HCT116 (cell line): ENCODE measurements at regions not wholly inside any gene's neighbourhood (a gene's known extent, or its start where the extent isn't known, plus 50 kb on each side); places are given as distances from the start of the nearest gene placed in this dataset.

ENCODE experiments used
- ATAC-seq: fragments of 200-7000 bp; cut with Tn5 transposase; 2 replicates; pipeline ENCODE4 v1.9.1; 2020; ENCODE audit warnings: mild to moderate bottlenecking, moderate library complexity
- BruUV-seq: library from RNA; stranded (reverse); fragments of 400-500 nt; replicated peaks from 2 replicates; lab custom pipeline; 2021; lab: Mats Ljungman, UMichigan
- CTCF ChIA-PET: fragments of 300-600 bp; sonication (Branson Sonifier 250); formaldehyde crosslinking; loops from one replicate; lab custom pipeline; 2021; ENCODE audit warnings: antibody characterized with exemption; lab: Charles Lee
- POLR2A ChIA-PET: fragments of 300-600, 350-600 bp; sonication (Branson Sonifier 250); formaldehyde crosslinking; loops from one replicate; lab custom pipeline; 2021; ENCODE audit warnings: antibody characterized with exemption; lab: Charles Lee
- RAD21 ChIA-PET, 2 experiments: fragments of 300-600 bp; sonication (Branson Sonifier 250); formaldehyde crosslinking; loops; one replicate each; lab custom pipeline; 2023; ENCODE audit warnings: low total read pairs in 2 of 2; ENCODE audit not compliant: uncharacterized antibody in 2 of 2, unreplicated experiment in 2 of 2, low non-redundant PET in 1 of 2; lab: Charles Lee
- DNase-seq: peaks from one replicate; pipeline ENCODE4 v3.0.0-alpha.2; 2010; ENCODE audit warnings: low read depth, low spot score
- H2AFZ ChIP-seq: fragments of 200-600 bp; shearing (Covaris generic), sonication (generic); 2 replicates; pipeline ENCODE4 v1.6.1; 2017; ENCODE audit warnings: low read depth, mixed run types, mixed read lengths, antibody characterized with exemption, low read length; ENCODE audit not compliant: poor library complexity, severe bottlenecking
- H3K27ac ChIP-seq: 2 replicates; pipeline ENCODE4 v1.5.1; 2012; ENCODE audit warnings: low read depth, low read length
- H3K27me3 ChIP-seq: fragments of 200-600 bp; sonication (generic); 2 replicates; pipeline ENCODE4 v1.6.1; 2016; ENCODE audit warnings: mixed run types, low read length, mixed read lengths; ENCODE audit not compliant: insufficient read depth
- H3K36me3 ChIP-seq, 2 experiments: fragments of 200-500 bp in 1 of 2; fragments of 200-600 bp in 1 of 2; sonication (Bioruptor generic) in 1 of 2; sonication (generic) in 1 of 2; 2 replicates each; pipeline versions ENCODE4 v1.5.1 to v1.6.1; 2014 to 2016; ENCODE audit warnings: low read length in 2 of 2, inconsistent platforms in 1 of 2, mixed read lengths in 1 of 2, mixed run types in 1 of 2; ENCODE audit not compliant: insufficient read depth in 2 of 2, control insufficient read depth in 1 of 2
- H3K4me1 ChIP-seq, 2 experiments: fragments of 200-600 bp in 1 of 2; sonication (generic) in 1 of 2; 2 replicates each; pipeline versions ENCODE4 v1.5.1 to v1.6.1; 2012 to 2017; ENCODE audit warnings: low read length in 2 of 2, inconsistent platforms in 1 of 2, mild to moderate bottlenecking in 1 of 2, mixed read lengths in 1 of 2, mixed run types in 1 of 2, moderate library complexity in 1 of 2; ENCODE audit not compliant: insufficient read depth in 2 of 2, control insufficient read depth in 1 of 2
- H3K4me2 ChIP-seq: fragments of 200-600 bp; sonication (generic); 2 replicates; pipeline ENCODE4 v1.6.1; 2017; ENCODE audit warnings: mixed run types, low read length, mixed read lengths
- H3K4me3 ChIP-seq, 2 experiments: fragments of 200-600 bp in 1 of 2; sonication (generic) in 1 of 2; replicated peaks in 1 of 2; 2 replicates each; pipeline ENCODE4 v1.5.1; 2011 to 2016; ENCODE audit warnings: low read length in 2 of 2, control low read depth in 1 of 2, low read depth in 1 of 2, mild to moderate bottlenecking in 1 of 2, mixed read lengths in 1 of 2, mixed run types in 1 of 2
- H3K79me2 ChIP-seq: fragments of 200-600 bp; sonication (generic); 2 replicates; pipeline ENCODE4 v1.6.1; 2017; ENCODE audit warnings: mild to moderate bottlenecking, mixed run types, low read length, moderate library complexity, mixed read lengths; ENCODE audit not compliant: insufficient read depth
- H3K9ac ChIP-seq: fragments of 200-600 bp; sonication (generic); 2 replicates; pipeline ENCODE4 v1.6.1; 2016; ENCODE audit warnings: low read length, mixed read lengths
- H3K9me2 ChIP-seq: fragments of 200-600 bp; sonication (generic), shearing (Covaris generic); 2 replicates; pipeline ENCODE4 v1.6.1; 2017; ENCODE audit warnings: mixed run types, mild to moderate bottlenecking, moderate library complexity; ENCODE audit not compliant: insufficient read depth
- H3K9me3 ChIP-seq, 2 experiments: fragments of 200-500 bp in 1 of 2; fragments of 200-600 bp in 1 of 2; sonication (Bioruptor generic) in 1 of 2; sonication (generic) in 1 of 2; 2 replicates each; pipeline ENCODE4 v1.6.1; 2014 to 2017; ENCODE audit warnings: low read length in 2 of 2, mixed read lengths in 2 of 2, inconsistent platforms in 1 of 2, low read depth in 1 of 2, mild to moderate bottlenecking in 1 of 2, mixed run types in 1 of 2, moderate library complexity in 1 of 2; ENCODE audit not compliant: control insufficient read depth in 1 of 2, insufficient read depth in 1 of 2
- H4K20me1 ChIP-seq: fragments of 200-600 bp; sonication (generic), shearing (Covaris generic); 2 replicates; pipeline ENCODE4 v1.6.1; 2017; ENCODE audit warnings: mixed run types, mild to moderate bottlenecking, moderate library complexity; ENCODE audit not compliant: insufficient read depth
- CTCF ChIP-seq, 3 experiments: fragments of 200-600 bp in 1 of 3; sonication (generic) in 1 of 3; IDR thresholded peaks in 2 of 3; conservative IDR thresholded peaks in 1 of 3; 2 replicates each; pipeline ENCODE4 v1.5.1; 2012 to 2017; ENCODE audit warnings: low read depth in 2 of 3, low read length in 2 of 3, antibody characterized with exemption in 1 of 3, borderline replicate concordance in 1 of 3, control low read depth in 1 of 3, mild to moderate bottlenecking in 1 of 3, mixed read lengths in 1 of 3, mixed run types in 1 of 3, moderate library complexity in 1 of 3; ENCODE audit not compliant: insufficient read depth in 1 of 3
- ELF1 ChIP-seq: IDR thresholded peaks from 2 replicates; pipeline ENCODE4 v1.6.1; 2012; ENCODE audit warnings: low read depth, borderline replicate concordance
- EZH2phosphoT487 ChIP-seq: fragments of 200-600 bp; IDR thresholded peaks from 2 replicates; pipeline ENCODE4 v1.6.1; 2018; ENCODE audit warnings: antibody characterized with exemption, borderline replicate concordance
- MAX ChIP-seq: IDR thresholded peaks from 2 replicates; pipeline ENCODE4 v1.6.1; 2012
- RAD21 ChIP-seq: IDR thresholded peaks from 2 replicates; pipeline ENCODE4 v1.6.1; 2012; ENCODE audit warnings: low read depth, mild to moderate bottlenecking
- REST ChIP-seq: IDR thresholded peaks from 2 replicates; pipeline ENCODE4 v1.6.1; 2012; ENCODE audit warnings: low read depth
- SP1 ChIP-seq: IDR thresholded peaks from 2 replicates; pipeline ENCODE4 v1.6.1; 2012; ENCODE audit warnings: low read depth
- SRF ChIP-seq: IDR thresholded peaks from 2 replicates; pipeline ENCODE4 v1.6.1; 2012; ENCODE audit warnings: low read depth
- YY1 ChIP-seq: IDR thresholded peaks from 2 replicates; pipeline ENCODE4 v1.6.1; 2011; ENCODE audit warnings: low read length, low read depth, moderate library complexity, mild to moderate bottlenecking; ENCODE audit not compliant: insufficient replicate concordance; ENCODE audit errors: extremely low read depth
- ZBTB33 ChIP-seq: IDR thresholded peaks from 2 replicates; pipeline ENCODE4 v1.6.1; 2011; ENCODE audit warnings: mild to moderate bottlenecking, low read length, moderate library complexity; ENCODE audit not compliant: insufficient replicate concordance; ENCODE audit errors: extremely low read depth
- ZNF274 ChIP-seq: fragments of 200-500 bp; sonication (Bioruptor generic); IDR thresholded peaks from 2 replicates; pipeline ENCODE4 v1.6.1; 2014; ENCODE audit warnings: mild to moderate bottlenecking, low read depth, low read length, inconsistent platforms
- intact Hi-C: fragments of 100-400 bp; cut with micrococcal nuclease; formaldehyde crosslinking; loops from 2 replicates; pipeline ENCODE4 v1.10.0; 2022

GRCh38 chr5:31098811-31099210, 94.7 kb upstream of the CDH6 start:
- intact Hi-C loops: no loop called here
- no peaks in the 10 kb centered on the region for H3K4me1 ChIP-seq
- no peaks in the 10 kb centered on the region for H3K36me3 ChIP-seq
- CTCF ChIA-PET: no interaction called here
- no peak overlapping the region for H3K27ac ChIP-seq
- RAD21 ChIA-PET: no interaction called here
- no peak overlapping the region for H3K4me3 ChIP-seq
- TF ChIP-seq MAX (no peak), SP1 (no peak), SRF (no peak), ZBTB33 (no peak), RAD21 (no peak), ZNF274 (no peak), EZH2phosphoT487 (no peak), CTCF (IDR thresholded peaks at IDR 0.05 in 2 of 3, conservative IDR thresholded peaks at IDR 0.05 in 1 of 3; ENCODE audit: borderline replicate concordance in 1 of 3, insufficient read depth in 1 of 3, low read depth in 2 of 3, low read length in 2 of 3) (no peak), REST (no peak), ELF1 (no peak), YY1 (no peak)
- no peak for ATAC-seq
- POLR2A ChIA-PET: no interaction called here
- no TSS peak for BruUV-seq
- no peaks in the 10 kb centered on the region for H4K20me1 ChIP-seq
- no peak overlapping the region for H3K9ac ChIP-seq
- no peak overlapping the region for H2AFZ ChIP-seq
- H3K79me2 ChIP-seq: no peaks in the 10 kb centered on the region
- no peaks in the 10 kb centered on the region for H3K27me3 ChIP-seq
- H3K9me2 ChIP-seq: no peaks in the 10 kb centered on the region
- no peak overlapping the region for H3K4me2 ChIP-seq
- no peak for DNase-seq
- peaks cover 7 to 44% of the 10 kb centered on the region in 2 experiments; a peak in 3 of 4 replicates for H3K9me3 ChIP-seq
